OCI-LY3 (cell line): ENCODE measurements at regions not wholly inside any gene's neighbourhood (a gene's known extent, or its start where the extent isn't known, plus 50 kb on each side); places are given as distances from the start of the nearest gene placed in this dataset.

Experiments used
- EZH2phosphoT487 ChIP-seq: fragments of 200-600 bp; shearing (Covaris generic); IDR thresholded peaks from 2 replicates; pipeline ENCODE4 v1.6.1; 2018; ENCODE audit warnings: antibody characterized with exemption, mixed run types, low read depth
- TF ChIP-seq, protein P1 (sequence below): fragments of 200-600, 300-600 bp; sonication (generic); IDR thresholded peaks from 2 replicates; pipeline ENCODE4 v1.5.1; 2014; ENCODE audit warnings: antibody characterized with exemption, low read length, low read depth

DNA sequence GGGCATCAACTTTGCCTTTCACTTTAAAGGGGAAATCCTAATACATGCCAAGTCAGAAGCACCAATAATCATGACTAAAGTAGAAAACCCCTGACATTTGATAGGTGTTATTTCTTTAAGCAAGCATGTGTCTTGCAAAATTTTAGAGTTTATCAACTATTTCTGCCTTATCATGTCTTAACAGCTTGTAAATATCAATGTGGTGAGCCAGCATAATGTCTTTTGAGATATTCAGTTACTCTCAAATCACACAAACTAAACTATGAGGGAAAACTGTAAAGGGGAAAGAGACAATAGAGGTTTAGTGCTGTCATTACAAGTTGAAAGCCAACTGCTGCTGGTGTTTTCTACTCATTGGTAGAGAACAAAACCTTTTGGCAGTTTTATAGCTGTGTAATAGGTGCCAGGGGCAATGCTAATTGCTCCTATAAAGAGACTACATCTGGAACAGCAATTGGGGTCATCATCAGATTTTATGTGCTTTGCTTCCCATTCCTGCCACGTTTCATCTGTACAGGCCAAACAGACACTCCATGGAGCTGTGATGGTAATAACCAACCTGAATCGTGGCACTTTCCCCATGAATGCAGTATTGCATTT, 1027.4 kb downstream of the FSCB start:
- TF ChIP-seq, protein P1, sequence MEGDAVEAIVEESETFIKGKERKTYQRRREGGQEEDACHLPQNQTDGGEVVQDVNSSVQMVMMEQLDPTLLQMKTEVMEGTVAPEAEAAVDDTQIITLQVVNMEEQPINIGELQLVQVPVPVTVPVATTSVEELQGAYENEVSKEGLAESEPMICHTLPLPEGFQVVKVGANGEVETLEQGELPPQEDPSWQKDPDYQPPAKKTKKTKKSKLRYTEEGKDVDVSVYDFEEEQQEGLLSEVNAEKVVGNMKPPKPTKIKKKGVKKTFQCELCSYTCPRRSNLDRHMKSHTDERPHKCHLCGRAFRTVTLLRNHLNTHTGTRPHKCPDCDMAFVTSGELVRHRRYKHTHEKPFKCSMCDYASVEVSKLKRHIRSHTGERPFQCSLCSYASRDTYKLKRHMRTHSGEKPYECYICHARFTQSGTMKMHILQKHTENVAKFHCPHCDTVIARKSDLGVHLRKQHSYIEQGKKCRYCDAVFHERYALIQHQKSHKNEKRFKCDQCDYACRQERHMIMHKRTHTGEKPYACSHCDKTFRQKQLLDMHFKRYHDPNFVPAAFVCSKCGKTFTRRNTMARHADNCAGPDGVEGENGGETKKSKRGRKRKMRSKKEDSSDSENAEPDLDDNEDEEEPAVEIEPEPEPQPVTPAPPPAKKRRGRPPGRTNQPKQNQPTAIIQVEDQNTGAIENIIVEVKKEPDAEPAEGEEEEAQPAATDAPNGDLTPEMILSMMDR: no peak
- no peak for TF ChIP-seq EZH2phosphoT487
